ENCODE measurements at regions not wholly inside any gene's neighbourhood (a gene's known extent, or its start where the extent isn't known, plus 50 kb on each side); places are given as distances from the start of the nearest gene placed in this dataset.

DNA sequence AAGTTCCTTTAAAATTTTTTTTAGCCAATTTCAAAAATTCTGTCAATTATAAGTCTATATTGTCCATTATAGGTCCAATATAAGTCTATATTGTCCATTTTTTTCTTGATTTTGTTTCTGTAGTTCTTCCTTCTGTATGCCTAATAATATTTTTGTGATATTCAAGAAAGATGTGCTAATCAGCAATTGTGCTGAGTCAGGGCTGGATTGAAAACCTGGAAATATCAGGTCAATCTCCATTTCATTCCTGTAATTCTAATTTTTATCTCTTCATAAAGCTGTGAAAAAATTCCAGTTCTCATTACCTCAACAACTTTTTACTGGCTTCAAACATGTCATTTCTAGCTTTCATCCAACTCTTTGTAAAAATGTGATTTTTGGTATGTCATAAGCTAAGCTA is 353.7 kb downstream of the SLITRK6 start:
- no peak for DNase-seq

DNA sequence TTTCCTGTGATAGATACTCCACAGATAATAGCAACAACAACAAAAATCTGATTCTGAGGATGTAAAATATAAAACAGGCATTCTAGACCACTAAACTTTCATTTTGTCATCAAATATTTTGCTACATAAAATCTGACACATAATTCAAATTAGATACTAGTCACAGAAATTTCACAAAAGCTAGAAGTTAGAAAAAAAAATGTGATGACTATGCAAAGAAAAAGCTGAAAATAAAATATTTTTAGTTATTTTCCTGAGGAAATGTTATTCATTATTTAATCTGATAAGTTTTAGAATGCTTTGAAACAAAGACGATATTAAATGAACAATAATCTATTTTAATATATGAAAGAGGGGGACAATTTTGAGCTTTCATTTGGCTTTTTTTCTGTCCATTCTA is 357.2 kb downstream of the SLITRK6 start:
- no peak for DNase-seq

GRCh38 chr13:85441364-85441763 is 357.9 kb downstream of the SLITRK6 start:
- DNase-seq, result no peak

- DNase-seq, result no peak
Measured at GRCh38 chr13:85436029-85436428, 363.2 kb downstream of the SLITRK6 start.

GRCh38 chr13:85434927-85435326 is 364.3 kb downstream of the SLITRK6 start:
- DNase-seq, result no peak

- no peak for DNase-seq
Measured at GRCh38 chr13:85432881-85433280, 366.3 kb downstream of the SLITRK6 start.

GRCh38 chr13:85431720-85432119 is 367.5 kb downstream of the SLITRK6 start:
- DNase-seq, result no peak

DNA sequence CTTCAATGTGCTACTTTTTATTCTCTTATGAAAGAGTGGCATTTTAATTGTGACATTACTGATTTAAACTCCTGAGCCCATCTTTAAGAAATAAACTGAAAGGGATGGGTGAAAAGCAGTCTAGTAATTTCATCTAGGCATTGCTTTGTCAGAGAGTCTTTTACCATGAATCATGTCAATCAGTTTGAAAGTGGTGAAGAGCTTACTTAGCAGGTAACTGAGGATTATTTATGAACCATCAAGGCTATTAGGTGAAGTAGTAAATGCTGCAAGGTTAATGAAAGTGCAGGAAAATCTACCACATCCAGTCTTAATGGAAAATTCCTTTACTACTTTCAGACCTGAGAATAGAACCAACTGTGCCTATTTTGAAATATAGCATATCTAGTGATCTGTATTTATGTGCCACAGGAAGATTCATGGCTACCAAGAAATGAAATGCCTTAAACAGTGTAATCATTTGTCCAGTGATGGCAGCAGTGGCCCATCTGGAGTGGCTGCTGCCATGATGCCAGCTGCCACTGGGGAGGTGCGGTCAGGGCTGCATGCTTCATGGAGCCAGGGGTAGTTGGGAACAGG is 368.9 kb downstream of the SLITRK6 start:
- DNase-seq, result no peak

DNA sequence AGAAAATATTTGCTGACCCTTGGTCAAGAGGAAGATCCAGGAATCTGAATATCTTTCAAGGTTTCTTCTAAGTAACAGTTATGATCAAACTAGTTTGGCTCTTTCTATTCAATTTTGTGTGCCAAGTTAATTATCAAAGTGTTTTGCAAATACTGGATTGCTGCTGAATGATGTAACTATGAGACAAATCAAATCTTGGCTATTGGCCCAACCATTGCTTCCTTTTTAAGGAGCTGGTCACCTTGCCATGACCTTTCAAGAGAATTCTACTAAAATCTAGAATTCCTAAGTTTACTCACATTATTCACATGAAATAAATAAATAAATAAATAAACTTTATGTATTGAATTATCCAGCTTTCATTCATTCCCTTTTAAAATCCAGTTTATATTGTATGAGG is 371.8 kb downstream of the SLITRK6 start:
- DNase-seq, result peak; percentile 6

DNA sequence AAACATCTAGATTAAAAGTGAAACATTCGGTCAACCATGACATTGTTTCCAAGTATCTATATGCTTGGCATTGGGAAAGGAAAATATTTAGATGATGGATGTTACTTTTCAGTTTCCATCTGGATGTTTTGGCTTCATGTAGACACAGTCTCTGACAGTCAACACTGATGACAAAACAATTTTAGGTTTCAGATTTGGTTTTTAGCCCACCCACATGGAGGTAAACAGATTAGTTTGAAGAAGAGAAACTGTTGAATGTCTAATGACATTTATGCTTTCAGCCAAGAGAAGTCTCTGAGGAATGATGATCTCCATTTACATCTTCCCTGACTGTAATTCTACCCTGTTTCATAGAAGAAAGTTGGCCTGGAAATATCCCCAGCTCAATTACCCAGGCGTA is 379.1 kb downstream of the SLITRK6 start:
- no peak for DNase-seq

DNA sequence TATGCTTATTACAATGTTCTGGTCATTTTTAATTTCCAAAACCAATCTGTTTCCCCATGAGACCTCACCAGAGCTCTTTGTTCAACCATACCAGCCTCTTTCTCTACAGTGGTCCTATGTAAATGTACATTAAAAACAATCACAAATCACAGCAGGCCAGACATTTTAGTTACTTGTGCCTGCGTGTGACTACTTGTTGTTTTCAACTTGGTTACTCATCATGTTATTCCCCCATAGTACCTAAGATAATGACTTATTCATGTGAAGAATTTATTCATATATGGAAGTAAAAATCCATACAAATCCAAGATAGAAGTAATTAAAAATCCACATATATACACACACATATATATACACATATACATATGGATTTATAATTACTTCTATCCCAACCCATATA is 379.6 kb downstream of the SLITRK6 start:
- no peak for DNase-seq

DNA sequence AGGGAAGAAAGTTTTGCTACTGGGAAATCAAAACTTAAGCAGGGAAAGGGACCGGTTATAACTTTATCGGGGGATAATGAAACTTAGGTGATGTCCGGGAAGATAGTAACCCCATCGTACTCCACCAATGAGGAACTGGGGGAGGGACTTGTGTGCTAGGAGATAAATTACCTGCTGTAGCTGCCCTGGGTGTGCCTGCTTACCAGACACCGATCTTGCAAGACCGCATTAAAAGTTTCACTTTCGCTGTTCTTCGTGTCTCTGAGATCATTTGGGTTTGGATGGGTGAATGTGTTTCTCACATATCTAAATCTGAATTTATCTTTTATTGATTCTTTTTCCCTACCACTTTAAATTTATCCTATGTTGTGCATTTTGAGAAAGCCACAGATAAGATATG is 381.4 kb downstream of the SLITRK6 start:
- no peak for DNase-seq

GRCh38 chr13:85413664-85414063 is 385.6 kb downstream of the SLITRK6 start:
- no peak for DNase-seq

DNA sequence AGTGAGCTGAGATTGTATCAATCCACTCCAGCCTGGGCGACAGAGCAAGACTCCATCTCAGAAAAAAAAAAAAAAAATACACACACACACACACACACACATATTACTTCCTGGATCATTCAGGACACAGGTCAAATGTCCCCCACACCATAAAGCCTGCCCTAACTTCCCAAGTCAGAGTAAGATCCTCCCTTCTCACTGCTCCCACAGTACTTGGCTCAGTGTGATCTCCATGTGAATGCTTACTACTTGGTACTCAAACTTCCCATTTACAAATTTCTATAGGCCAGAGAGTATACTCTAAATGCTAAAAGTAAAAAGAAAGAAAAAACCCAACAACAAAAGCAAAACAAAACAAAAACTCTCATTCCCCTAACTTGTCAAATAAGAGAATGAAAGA is 386.8 kb downstream of the SLITRK6 start:
- no peak for DNase-seq

- no peak for DNase-seq
Measured at GRCh38 chr13:85411591-85411990, 387.6 kb downstream of the SLITRK6 start.

- DNase-seq, result no peak
Measured at GRCh38 chr13:85408415-85408814, 390.8 kb downstream of the SLITRK6 start.

DNA sequence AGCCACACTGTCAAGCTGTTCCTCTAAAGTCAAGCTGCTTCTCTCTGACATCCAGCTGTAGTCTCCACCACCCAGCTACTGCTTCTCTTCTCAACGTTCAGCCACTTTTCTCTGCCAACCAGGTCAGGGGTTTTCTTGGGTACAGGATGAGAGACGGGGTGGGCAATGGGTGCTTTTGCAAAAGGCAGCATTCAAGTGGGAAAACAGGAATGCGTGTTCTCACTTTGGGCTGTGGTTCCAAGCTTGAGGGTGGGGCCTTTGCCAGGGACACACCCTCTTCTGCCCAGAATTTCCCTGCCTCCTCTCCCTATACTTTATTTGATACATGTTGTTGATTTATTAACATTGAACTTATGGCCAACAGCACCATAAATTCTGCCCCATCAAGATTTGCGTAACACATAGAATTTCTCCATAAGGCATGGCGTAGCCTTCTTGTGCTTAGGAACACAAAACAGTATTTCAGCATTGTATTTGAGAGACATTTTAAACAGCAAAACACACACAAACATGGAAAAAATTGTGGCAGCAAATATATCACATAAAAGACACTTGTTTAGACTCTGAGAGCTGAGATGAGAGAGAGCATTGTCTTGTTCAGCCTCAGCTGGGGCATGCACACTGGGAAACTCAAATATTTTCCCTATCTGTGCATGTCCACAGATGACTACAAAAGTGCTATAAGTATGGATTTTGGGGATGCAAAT is 392.8 kb downstream of the SLITRK6 start:
- no peak for DNase-seq

- no peak for DNase-seq
Measured at GRCh38 chr13:85405316-85405897, 393.8 kb downstream of the SLITRK6 start.

DNA sequence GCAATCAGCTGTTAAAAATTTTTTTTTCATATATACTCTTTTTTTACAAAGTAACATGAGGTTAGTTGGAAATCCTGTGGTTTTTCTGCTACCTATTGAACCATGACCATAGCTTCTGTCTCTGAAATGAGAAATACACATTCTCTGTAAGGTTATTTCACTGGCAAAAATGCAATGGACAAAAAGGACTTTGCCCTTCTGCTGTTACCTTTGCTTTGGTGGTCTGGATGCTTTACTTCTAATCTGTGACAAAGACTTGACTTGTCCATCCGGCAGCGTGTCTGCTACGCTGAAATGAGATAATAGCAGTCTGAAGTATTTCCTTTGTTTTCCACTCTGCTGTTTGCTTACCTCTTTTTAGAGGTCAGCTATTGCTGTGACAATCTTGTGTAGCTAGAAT is 412.8 kb downstream of the SLITRK6 start:
- DNase-seq, result no peak

GRCh38 chr13:85383291-85383690 is 415.9 kb downstream of the SLITRK6 start:
- no peak for DNase-seq

GRCh38 chr13:85381082-85381481 is 418.1 kb downstream of the SLITRK6 start:
- no peak for DNase-seq

DNA sequence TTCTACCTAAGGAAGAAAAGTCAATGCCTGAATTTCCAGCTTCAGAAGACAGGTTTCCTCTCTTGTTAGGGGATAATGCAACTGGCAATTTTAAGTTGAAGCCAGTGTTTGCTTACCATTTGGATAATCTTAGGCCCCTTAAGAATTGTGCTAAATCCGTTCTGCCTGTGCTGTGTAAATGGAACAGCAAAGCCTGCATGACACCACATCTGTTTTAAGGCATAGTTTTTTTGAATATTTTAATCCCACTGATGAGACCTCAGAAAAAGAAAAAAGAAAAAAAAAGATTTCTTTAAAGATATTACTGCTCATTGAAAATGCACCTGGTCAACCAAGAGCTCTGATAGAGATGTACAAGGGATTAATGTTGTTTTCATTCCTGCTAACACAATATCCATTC is 419.2 kb downstream of the SLITRK6 start:
- DNase-seq, result no peak

GRCh38 chr13:85379433-85379832 is 419.8 kb downstream of the SLITRK6 start:
- DNase-seq, result peak; percentile 27

DNA sequence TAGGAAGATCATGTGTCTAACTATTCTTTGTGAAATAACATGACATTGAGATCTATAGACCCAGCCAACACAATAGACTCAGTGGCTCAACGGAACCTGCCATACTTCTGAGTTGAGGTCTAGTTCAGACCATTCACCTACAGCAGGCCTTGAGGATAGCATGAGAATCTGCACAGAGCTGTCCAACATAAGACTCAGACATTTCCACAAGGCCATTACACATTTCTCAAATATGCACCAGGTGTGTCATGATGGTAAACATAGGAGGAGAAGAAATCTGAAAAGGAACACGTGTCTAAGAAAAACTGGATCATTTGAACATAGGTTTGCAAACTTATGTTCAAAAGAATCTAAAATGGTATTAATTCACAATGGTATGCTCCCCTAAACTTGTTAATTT is 421.4 kb downstream of the SLITRK6 start:
- DNase-seq, result no peak

DNA sequence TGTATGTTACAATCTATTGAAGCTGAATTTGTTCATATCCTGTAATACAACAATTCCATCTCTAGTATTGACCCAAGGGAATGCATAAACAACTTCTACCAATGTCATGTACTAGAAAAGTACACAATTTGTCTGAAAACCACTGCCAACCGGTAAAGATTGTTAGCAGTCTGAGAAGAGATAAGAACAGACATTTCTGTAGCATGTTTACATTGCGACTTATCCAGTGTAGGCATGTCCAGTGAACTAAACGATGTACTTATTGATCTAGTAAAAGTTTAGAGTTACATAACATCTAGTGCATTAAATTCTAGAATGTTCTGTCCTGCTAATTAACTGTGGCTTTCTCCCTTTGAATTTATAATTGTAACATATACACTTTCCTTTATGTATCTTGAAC is 425.9 kb downstream of the SLITRK6 start:
- no peak for DNase-seq
